Umbilical cord (tissue), 1 donor: ENCODE measurements at regions not wholly inside any gene's neighbourhood (a gene's known extent, or its start where the extent isn't known, plus 50 kb on each side); places are given as distances from the start of the nearest gene placed in this dataset.

Experiments used
- DNase-seq: peaks from one replicate; pipeline ENCODE4 v3.0.0-alpha.2; 2015; ENCODE audit warnings: low spot score

GRCh38 chr3:3241596-3241995, 62.1 kb upstream of the CRBN start:
- DNase-seq, result no peak

GRCh38 chr3:3240986-3241385, 61.5 kb upstream of the CRBN start:
- DNase-seq, result peak; percentile 61

- no peak for DNase-seq
These were observed 58.5 kb upstream of the CRBN start for GRCh38 chr3:3237979-3238378.

- no peak for DNase-seq
These were observed 52.8 kb upstream of the CRBN start for GRCh38 chr3:3232251-3232650.
